ENCODE measurements at regions not wholly inside any gene's neighbourhood (a gene's known extent, or its start where the extent isn't known, plus 50 kb on each side); places are given as distances from the start of the nearest gene placed in this dataset.

GRCh38 chr2:75381032-75381431 is 179.7 kb downstream of the EVA1A start (continued):
- TF ChIP-seq CTCF (IDR thresholded peaks at IDR 0.05 in 2 of 3, conservative IDR thresholded peaks at IDR 0.05 in 1 of 3; ENCODE audit: control insufficient read depth in 2 of 3, extremely low read depth in 1 of 3, insufficient read depth in 1 of 3, low read depth in 3 of 3, low read length in 3 of 3), result no peak
- no peak for TF ChIP-seq ZBED1 (IDR thresholded peaks at IDR 0.05; ENCODE audit: borderline replicate concordance)
- no peak for TF ChIP-seq BRCA1 (IDR thresholded peaks at IDR 0.05; ENCODE audit: low read depth, low read length)
- no peak for TF ChIP-seq MTA2 (IDR thresholded peaks at IDR 0.05; ENCODE audit: low read depth)
- no peak for TF ChIP-seq IRF3 (IDR thresholded peaks at IDR 0.05)
- TF ChIP-seq ZNF207 (IDR thresholded peaks at IDR 0.05; ENCODE audit: borderline replicate concordance), result no peak
- no peak for TF ChIP-seq YBX1 (IDR thresholded peaks at IDR 0.05)
- TF ChIP-seq YY1 (IDR thresholded peaks at IDR 0.05; ENCODE audit: low read depth, low read length), result no peak
- TF ChIP-seq RAD21 (IDR thresholded peaks at IDR 0.05; ENCODE audit: insufficient read depth, low read depth, low read length), result no peak

- Histone ChIP-seq H3K79me2 (ENCODE audit: control insufficient read depth, insufficient read depth, low read length) (no peaks in the 10 kb centered on the region), H4K20me1 (ENCODE audit: control insufficient read depth, insufficient read depth) (no peaks in the 10 kb centered on the region), H3K4me1 (ENCODE audit: control insufficient read depth, insufficient read depth, low read length) (no peaks in the 10 kb centered on the region), H3K9ac (ENCODE audit: control insufficient read depth, insufficient read depth, low read length) (no peak overlapping the region), H3K27ac (ENCODE audit: control insufficient read depth, insufficient read depth) (no peak overlapping the region), H3K4me2 (ENCODE audit: control insufficient read depth, insufficient read depth) (no peak overlapping the region), H3K4me3 (no peak overlapping the region), H2AFZ (ENCODE audit: control insufficient read depth, low read depth, low read length) (no peak overlapping the region), H3K27me3 (replicated peaks in 1 of 2; ENCODE audit: control insufficient read depth in 2 of 2, insufficient read depth in 2 of 2, low read length in 1 of 2) (no peaks in the 10 kb centered on the region), H3K36me3 (ENCODE audit: control insufficient read depth in 2 of 2, insufficient read depth in 2 of 2, low read length in 1 of 2) (no peaks in the 10 kb centered on the region; a peak in 1 of 4 replicates), H3K9me3 (replicated peaks; ENCODE audit: control insufficient read depth, insufficient read depth, low read length) (no peaks in the 10 kb centered on the region; the same call in 2 of the 3 replicates)
- intact Hi-C loops (cut with micrococcal nuclease; ENCODE audit: unreplicated experiment), result no loop called here
- whole genome bisulfite sequencing (ENCODE audit: insufficient coverage, insufficient replicate concordance, low lambda C conversion rate, missing lambda C conversion rate), result 61% methylated on average over 7 of the region's 7 CpGs
- ChIA-PET CTCF (no interaction called here), POLR2A (no interaction called here), SMC1A (ENCODE audit: uncharacterized antibody, unreplicated experiment) (no interaction called here), RAD21 (ENCODE audit: unreplicated experiment) (no interaction called here)
- BruUV-seq (replicated peaks), result no TSS peak
- ATAC-seq (no peak), FAIRE-seq (no peak), DNase-seq (ENCODE audit: low read depth, low spot score) (no peak)
- TF ChIP-seq NFYB (IDR thresholded peaks at IDR 0.05; ENCODE audit: insufficient read depth, low read depth, low read length), result no peak
- in situ Hi-C loops (cut with MboI), result no loop called here
These were observed 180.3 kb upstream of the TACR1 start for GRCh38 chr2:75379476-75380210.

Measured in GM12878 (cell line).